GM21576 (cell line): ENCODE measurements at regions not wholly inside any gene's neighbourhood (a gene's known extent, or its start where the extent isn't known, plus 50 kb on each side); places are given as distances from the start of the nearest gene placed in this dataset.

Experiments
- ATAC-seq: cut with Tn5 transposase; IDR thresholded peaks from one replicate; pipeline ENCODE4 v1.9.1; 2021; ENCODE audit warnings: mild to moderate bottlenecking, moderate library complexity; ENCODE audit not compliant: unreplicated experiment

DNA sequence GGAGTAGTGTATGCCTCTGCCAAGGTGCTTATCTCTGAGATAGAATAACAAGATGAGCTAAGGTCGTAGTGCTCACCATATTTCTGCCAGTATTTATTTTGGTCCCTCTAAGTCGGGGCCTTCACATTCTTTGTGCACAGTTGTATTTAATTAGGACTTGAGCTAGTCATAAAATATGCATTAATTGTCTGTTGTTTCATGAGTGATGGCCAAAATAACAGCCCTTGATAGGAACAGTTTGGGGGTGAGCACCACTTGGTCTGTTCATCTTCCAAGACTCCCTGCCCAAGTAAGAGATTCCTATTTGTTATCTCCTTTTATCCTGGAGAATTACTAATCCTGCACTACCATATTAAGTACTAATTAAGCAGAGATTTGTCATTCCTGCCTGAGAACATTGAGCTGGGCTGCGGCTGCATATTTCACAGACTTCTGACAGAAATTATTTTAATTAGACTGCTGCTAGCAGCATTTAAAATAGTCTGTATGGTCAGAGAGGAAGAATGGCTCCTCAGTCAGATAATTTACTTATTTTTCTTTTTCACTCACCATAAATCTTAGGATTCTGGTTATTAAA is 435.1 kb downstream of the MTX2 start:
- no peak for ATAC-seq

DNA sequence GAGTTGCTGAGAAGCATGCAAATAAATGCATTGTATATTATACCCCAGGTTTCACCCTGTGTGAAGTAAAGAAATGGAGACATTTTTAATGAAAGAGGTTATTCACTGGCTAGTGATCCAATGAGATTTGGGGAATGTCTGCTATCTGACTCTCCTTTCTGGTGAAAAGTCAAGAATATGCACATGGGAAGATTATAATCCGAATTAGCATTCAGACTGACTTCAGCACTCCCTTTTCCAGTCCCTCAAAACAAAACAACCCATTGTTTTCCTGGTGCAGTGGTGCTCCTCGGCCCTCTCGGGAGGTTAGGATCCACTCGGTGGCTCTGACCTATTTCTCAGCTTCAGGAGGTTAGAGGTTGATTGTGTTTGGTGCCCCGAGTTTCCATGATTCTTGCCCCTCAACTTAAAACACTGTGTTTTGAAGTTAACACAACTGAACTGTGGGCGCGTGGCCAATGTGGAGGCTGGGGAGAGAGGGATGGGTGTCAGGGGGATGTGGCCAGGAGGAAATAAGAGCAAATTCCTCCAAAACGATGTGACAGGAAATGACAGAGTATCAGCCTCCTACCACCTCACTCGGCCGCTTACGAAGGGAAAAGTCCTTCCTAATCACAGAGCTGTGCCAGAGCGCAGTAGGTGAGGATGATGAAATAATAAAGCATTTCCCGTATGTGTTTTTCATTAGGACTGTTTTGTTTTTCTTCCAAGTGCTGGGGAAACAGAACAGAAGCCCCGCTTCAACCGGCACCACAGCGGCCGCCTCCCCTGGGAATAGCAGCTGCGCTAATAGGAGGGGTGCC is 440.1 kb downstream of the MTX2 start:
- no peak for ATAC-seq

DNA sequence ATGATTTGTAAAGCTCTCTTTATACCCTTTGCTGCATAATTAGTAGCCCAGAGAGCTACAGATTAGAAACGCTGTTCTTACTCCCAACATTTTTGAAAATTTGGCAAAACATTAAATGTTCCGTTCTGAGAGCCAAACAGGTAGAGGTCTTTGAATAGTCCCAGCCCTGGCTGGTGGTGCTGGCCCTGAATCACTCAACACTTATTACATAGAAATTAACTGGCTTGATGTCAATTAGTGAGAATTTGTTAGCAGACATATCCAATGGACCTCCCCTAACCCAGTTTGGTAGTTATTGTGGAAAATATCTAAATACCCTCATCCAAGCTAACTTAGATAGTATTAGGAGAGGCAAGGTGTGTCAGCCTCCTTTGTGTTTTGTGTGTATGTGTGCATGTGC is 440.7 kb downstream of the MTX2 start:
- no peak for ATAC-seq

DNA sequence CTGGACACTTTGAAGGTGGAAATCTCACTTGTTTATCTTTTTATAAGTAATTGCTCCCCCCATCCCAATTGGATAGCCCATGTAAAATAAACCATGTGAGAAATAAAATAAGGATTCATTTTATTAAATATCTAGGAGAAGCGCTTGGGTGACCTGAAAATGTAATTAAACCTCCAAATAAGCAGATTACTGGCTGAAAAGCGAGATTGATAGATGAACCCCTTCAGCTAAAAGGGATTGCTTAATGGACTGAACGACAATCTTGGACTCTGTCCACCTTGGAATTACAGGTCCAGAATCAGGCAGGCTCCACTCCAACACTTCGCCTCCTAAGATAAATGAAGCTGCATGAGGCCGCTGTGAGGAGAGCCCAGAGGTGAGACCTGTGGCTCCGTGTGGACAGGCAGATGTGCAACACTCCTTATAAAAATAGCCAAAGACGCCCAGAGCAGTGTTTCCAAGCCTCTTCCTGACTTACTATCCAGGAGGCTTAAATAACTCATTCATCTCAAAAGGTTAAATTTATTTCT is 441.5 kb downstream of the MTX2 start:
- ATAC-seq, result no peak

DNA sequence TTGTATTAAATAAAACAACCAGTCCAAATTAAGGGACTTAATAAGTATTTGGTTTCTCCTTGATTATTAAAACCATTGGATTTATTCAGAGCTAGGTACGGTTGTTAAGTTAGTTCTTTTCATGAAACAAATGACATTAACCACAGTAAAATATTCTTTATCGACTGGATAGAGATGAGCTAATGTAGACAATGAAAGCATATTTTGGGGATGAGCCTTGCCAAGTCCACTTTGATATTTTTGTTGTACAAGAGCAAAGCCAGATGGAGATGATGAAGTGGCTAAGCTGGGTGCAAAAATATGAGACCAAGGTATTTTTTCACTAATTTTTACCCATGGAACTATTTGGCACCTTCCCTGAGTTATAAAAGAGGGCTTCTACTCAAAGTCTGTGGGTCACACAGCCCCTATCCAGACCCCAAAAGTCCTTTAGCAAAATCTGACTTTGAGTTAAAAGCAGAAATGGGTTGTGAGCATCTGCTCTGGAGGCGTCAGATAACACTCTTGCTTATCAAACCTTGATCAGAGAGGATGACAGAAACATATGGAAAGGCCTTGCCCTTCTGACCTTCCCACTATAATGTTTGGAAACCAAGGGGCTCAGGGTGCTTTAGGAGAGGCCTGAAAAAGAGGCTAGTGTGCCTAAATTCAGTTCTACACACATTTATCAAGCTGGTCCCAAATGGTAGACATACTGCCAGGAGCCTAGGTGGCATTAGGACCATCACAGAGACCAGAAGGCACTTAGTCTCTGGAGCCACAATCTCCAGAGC is 456.8 kb downstream of the MTX2 start:
- ATAC-seq, result no peak

DNA sequence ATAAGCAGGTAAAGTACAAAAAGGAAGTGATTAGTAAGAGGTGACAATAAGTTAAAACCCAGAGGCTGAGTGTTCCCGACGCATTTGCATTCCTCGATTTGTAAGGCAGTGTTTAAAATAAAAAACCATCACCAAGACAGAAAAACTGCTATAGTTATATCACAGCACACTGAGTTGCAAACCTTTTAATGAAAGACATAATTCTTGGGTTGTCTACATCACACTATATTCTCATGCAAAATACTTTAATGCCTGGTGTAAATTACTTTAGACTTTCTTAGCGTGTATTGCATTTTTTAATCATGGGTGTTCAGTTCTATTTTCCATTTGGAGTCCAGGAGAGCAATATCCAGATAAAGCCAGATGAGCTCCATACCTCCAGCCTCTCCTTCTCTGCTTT is 458.5 kb downstream of the MTX2 start:
- ATAC-seq, result no peak

DNA sequence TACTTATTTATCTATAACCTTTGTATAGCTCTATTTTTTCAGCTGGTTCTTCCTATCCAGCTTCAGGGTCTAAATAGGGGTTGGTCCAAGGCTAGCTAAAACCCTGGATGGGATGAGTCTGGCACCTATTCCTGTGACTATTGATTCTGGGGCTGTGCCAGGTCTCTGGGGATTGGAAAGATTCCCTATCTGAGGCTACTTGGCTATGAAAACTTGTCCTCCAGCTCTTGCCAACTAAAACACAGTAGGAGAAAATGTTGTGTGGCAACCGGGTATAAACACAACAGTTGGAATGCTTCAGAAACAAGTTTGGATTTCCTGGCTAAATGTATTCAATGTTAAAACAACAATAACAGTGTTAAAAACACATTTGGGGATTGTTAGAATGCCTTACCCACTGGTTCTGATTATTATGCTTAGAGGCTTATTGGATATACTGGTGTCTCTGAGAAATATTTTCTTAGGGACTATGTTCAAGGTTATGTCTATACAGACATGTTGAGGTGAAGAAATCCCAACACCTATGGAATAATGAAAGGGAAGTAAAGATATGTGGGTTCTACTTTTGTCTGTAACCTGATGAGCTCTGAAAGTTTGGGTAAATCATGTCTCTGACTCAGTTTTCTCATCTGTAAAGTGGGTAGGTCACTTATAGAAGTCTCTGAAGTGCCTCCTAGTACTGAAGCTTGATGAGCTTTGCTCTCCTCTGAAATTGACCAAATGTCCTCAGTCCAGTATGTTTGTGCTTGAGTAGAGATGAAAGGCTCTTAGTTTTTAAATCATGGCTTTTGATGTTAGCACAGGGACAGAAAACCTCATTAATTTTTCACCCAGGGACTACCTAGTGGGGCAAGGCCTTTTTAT is 460.7 kb downstream of the MTX2 start:
- ATAC-seq, result no peak

DNA sequence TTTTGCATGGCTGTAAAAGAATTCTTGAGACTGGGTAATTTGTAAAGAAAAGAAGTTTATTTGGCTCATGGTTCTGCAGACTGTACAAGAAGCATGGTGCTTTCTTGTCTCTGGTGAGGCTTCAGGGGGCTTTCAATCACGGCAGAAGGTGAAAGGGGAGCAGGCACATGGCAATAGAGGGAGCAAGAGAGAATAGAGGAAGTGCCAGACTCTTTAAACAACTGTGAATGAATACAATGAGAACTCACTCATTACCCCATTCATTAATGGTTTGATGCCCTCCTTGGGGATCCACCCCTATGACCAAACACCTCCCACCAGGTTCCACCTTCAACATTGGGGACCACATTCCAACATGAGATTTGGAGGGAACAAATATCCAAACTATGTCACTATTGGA is 463.5 kb downstream of the MTX2 start:
- no peak for ATAC-seq

DNA sequence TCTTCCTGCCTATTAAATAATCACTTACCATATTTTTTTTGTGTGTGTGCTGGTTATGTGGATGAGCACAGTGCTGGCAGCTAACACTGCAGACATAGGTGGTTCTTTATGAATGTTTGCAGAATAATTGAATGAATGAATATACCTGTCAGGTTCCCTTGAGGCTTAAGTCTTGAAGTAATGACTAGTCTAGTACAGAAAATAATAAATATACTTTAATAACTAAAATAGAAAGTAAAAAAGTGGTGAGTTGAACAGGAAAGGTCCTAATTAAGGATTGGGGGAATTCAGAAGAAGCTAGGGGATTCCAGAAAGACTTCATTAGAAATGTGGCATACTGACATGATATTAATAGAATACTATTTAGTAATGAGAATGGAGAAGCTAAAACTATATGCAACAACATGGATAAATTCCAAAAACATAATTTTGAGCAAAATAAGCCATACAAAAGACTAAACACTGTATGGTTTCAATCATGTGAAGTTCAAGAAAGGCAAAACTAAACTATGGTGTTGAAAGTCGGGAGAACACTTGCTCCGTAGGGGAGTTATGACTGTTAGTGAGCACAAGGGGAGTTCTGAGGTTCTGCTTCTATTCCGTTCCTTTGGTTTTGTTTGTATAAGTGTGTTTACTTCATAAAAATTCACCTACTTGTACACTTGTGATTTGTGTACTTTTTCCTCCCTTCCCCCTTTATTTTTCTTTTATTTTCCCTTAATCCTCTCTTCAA is 464.6 kb downstream of the MTX2 start:
- ATAC-seq, result no peak

DNA sequence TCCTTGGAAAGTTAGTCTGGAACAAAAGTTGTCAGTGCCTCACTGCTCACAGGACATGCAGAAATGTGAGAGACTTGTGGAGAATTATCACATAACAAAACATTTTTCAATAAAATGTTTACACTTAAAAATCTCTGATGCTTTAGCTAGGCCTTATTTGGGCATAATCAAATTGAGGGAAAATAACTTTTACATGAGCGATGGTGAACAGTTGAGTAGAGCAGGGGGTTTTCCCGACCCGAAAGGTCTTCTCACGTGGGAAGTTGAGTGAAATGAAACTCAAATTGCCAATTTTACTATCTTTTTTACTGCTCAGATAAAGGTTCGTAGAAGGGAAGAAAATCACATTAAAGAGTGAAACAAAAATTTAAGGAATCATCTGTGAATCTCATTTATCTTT is 465.6 kb downstream of the MTX2 start:
- no peak for ATAC-seq

DNA sequence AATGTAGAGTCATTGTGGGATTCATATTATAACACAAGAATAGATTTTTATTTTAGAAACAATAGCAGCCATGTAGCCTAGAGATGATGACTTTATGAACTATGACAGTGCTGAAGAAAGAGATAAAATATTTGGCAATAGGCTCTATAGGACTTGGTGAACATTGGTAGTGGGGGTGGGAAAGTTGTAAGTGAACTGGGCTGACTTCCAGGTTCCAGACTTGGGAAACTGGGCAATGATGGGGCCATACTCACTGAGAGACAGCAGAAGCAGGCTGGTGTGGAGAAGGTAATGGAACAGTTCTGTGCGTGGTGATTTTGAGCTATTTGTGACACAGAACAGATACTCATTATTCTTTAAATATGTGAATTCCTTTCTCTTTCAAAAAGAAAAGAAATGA is 470.3 kb upstream of the HNRNPA3 start:
- ATAC-seq, result no peak

DNA sequence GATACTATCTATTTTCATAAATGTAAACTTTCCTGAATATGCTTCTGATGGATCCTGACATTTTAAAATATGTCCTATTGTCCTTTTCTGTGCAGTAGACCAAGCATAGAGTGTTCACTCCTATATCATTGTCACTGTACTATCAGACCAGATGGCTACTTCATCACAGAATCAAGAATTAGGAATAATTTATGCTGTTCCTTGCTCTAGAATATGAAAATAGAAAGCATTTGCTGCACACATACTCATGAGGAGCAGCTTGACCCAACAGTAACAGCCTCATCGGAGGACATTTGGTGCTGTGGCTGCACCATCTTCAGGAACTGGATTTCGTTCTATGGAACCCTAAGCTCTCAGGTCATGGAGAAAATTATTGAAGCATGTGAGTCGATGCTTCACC is 468.9 kb upstream of the HNRNPA3 start:
- no peak for ATAC-seq

DNA sequence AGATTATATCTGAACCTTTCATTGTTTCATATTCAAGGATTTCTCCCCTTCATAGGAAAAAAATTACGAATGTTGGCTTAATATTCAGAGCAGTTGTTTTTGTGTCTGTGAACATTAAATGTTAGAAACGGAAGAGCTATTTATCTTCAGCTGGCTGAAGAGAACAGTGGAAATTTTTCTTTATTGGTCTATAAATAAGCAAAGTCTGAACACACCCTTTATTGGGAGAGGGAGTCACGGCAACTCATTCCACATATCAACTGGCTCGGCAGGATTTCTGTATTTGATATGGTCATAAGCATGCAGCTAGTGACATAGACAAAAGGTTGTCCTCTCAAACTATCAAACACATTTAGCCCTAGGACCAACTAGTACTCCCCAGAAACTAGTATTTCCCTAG is 468.4 kb upstream of the HNRNPA3 start:
- ATAC-seq, result no peak

DNA sequence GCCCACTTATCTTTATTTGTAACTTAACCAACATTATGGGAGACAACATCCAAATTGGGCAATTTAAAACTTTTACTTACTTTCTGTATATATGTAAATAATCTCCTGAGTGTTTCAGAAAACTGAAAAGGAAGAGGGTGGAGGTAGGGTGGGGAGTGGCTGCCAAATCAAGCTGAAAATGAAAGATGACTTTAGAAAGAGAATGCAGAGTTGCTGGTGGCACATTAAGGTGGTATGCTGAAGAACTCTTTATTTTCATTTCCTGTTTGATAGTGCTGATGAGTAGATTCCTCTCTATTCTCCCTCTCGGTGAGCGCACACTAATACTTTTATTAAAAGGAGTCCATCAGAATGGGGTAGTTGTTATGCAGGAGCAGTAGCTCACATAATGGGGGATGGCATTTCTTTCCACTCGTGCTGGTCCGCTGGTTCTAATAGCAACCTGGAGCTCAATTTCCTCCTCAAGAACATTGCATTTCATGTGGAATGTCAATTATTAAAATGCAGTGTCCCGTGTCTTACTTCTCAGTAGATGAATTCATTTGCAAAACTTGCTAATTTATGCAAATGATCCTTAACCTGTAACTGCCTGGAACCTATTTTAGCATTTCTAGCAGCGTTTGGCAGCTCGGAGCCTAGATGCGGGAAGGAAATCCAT is 466.9 kb upstream of the HNRNPA3 start:
- peak; percentile 77 for ATAC-seq

DNA sequence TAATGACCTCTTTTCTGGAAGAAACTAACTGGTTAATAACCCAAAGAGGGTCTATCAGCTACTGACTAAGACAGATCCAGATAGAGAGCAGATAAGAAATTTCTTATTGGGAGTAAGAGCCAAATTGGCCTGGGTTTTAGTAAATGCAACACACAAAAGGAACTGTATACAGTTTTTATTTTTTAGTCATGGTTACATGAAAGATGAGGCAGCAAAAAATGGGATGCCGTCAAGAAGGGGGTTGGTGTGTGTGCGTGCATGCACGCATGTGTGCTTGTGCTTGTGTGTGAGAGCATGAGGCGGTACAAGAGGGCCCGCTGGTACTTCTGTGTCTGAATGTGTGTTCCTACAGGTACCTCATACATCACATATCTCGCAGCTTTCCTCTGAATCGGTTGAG is 466.2 kb upstream of the HNRNPA3 start:
- no peak for ATAC-seq

DNA sequence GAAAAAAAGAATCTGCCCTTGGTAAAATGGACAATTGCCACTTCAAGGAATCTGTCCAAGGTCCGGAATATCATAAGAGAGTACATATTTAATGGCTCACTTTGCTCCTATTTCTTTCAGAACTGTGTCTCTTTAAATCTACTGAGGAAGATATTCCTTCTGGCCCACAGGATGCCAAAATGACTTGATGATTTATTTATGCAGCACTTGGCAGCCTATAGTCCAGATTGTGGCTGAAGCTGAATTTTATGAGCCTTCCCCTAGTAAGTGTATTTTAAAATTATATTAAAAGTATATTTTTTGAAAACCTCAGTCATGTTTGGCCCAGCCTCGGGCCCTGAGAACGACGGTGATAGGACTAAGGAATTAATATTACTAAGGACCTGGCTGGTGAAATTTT is 465.1 kb upstream of the HNRNPA3 start:
- no peak for ATAC-seq

DNA sequence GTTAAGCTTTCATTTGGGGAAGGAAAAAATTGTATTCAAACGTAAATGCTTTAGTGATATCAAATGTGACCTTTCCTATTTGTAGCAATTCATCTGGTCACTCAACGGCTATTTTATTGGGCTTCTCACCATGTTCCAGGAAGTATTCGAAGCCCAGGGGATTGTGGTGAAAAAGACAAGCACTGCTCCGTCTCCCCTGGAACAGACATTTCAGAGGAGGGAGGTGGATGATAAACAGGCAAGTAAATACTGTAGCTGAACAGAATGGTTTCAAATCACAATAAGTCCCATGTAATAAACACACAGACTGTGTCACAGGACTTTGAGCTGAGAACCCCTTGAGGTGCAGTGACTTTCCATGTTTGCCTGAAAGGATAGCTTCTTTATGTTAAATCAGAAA is 464.7 kb upstream of the HNRNPA3 start:
- ATAC-seq, result no peak

DNA sequence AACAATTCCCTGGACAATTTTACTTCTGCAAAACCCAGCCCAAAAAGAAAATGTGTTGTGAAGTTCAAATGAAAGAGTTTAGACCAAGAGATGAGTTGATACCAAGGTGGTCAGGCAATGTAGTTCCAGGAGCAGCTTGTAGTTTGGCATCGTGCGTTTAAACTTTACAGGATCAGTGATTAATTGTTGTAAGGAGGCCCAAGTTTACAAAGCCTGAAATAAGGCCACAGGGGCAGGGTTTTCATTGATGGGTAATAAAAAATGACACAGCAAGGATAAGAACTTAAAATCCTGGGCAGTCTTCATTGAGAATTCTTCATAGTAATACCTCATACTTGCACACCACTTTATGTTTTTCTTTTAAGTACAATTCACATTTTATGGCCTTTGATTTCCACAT is 463.9 kb upstream of the HNRNPA3 start:
- ATAC-seq, result no peak

DNA sequence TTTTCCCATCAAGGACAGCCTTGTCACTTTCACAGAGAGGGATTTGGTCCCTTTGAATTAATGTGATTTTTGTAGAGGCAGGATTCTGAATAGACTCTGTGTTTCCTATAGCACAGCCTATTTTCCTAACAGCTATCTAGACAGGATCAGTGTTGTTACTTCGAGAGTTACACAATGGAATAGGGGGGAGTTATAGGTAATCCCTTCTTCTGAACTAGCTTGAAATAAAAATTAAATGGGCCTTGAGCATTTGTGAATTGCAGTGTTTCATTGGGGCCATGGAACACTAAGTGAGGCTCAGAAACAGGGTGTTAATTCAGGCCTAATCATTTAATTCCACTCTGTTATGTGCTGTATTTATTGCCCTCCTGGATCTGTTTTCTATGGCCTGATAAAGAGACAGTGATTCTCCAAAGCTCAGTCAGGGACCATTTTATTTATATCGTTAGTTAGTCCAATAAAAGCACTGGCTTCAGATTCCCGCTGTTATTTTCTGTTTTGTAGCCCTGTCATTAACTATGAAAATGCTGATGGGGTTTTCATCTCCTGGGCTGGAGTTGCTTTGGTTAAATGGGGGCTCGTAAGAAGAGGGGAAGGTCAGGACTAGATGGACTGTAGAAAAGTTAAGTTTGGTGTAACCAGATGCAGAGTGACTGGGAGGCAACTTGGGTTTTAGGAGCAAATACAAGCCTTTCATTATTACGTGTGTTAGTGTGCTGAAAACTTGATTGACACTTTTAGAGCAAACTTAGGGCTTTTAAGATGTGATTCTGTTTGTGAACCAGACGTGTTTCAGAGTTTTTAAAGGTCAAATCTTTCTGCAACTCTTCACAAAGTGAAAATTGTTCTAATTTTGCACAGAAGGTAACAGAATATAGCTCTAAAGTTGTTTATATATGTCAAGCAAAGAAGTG is 461.0 kb upstream of the HNRNPA3 start:
- ATAC-seq, result no peak
